Lower leg skin (tissue), 4 donors: ENCODE measurements at regions not wholly inside any gene's neighbourhood (a gene's known extent, or its start where the extent isn't known, plus 50 kb on each side); places are given as distances from the start of the nearest gene placed in this dataset.

Experiments
- DNase-seq, 2 donors: peaks; one replicate each; pipeline ENCODE4 v3.0.0-alpha.2; 2019; ENCODE audit warnings: low spot score in 2 of 2
- H3K4me3 ChIP-seq: fragments of 200-600 bp; sonication (generic); 2 replicates; pipeline ENCODE4 v1.5.1; 2017; ENCODE audit warnings: mild to moderate bottlenecking, low read depth; ENCODE audit not compliant: poor library complexity, severe bottlenecking
- POLR2A ChIP-seq, 2 donors: fragments of 450-650 bp; IDR thresholded peaks; one replicate each; pipeline ENCODE4 v1.6.1; 2016 to 2017; ENCODE audit warnings: antibody characterized with exemption in 2 of 2, mild to moderate bottlenecking in 1 of 2, moderate library complexity in 1 of 2
- WGBS, 2 donors: methylation state at CpG; one replicate each; pipeline ENCODE4 v1.1.5; 2018; 5-methylcytosine and 5-hydroxymethylcytosine counted together
- intact Hi-C: fragments of 100-400 bp; cut with DNase I; formaldehyde crosslinking; loops from one replicate; pipeline ENCODE4 v1.15.0; 2023; ENCODE audit warnings: low total_unique reads
- TF ChIP-seq, protein P1 (sequence below), 3 donors: fragments of 450-650 bp; IDR thresholded peaks; one replicate each; pipeline ENCODE4 v1.5.1; 2016; ENCODE audit warnings: antibody characterized with exemption in 3 of 3, mild to moderate bottlenecking in 3 of 3, moderate library complexity in 2 of 3

DNA sequence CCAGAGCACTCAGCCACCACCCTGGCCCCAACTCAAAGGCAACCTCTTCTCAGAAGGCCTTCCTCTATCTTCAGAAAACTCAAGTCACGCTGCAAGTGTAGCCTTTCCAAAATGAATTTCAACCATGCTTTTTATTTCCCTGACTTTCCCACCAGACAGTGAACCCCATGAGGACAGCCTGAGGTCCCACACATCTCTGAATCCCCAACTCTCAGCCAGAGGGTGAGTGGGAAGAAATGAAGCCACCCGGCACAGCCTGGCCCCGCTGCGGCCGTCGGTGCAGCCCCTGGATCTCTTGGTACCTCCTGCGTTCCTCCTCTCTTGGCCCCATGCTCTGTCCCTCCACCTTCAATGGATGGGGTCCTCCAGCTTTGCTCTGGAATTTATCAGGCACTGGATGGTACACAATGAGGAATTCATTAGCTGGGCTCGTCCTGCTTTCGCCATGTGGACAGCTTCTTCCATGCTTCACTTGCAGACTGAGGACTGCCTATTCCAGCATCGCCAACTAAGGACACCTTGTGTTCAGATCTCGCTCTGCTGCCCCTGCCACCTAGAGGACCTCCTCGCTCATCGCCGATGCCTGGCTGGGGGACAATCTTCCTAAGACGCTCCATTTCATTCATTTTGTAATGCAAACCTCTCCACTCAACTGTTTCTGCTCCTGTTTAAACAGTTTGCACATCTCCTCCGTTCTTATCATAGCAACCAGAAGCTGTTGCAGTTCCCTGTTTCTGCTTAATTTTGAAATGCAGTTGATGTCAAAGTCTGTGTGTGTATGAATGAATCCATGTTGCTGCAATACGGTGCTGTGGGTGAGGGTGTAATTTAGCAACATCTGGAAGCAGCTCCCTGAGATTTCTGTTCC is 672.1 kb downstream of the TBC1D22A start:
- H3K4me3 ChIP-seq: no peak overlapping the region
- no peak for DNase-seq
- intact Hi-C loops: no loop called here
- 75 to 85% methylated on average over 17 of the region's 17 CpGs for WGBS, 2 donors
- TF ChIP-seq, protein P1, sequence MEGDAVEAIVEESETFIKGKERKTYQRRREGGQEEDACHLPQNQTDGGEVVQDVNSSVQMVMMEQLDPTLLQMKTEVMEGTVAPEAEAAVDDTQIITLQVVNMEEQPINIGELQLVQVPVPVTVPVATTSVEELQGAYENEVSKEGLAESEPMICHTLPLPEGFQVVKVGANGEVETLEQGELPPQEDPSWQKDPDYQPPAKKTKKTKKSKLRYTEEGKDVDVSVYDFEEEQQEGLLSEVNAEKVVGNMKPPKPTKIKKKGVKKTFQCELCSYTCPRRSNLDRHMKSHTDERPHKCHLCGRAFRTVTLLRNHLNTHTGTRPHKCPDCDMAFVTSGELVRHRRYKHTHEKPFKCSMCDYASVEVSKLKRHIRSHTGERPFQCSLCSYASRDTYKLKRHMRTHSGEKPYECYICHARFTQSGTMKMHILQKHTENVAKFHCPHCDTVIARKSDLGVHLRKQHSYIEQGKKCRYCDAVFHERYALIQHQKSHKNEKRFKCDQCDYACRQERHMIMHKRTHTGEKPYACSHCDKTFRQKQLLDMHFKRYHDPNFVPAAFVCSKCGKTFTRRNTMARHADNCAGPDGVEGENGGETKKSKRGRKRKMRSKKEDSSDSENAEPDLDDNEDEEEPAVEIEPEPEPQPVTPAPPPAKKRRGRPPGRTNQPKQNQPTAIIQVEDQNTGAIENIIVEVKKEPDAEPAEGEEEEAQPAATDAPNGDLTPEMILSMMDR (IDR thresholded peaks at IDR 0.05): no peak
- TF ChIP-seq POLR2A (IDR thresholded peaks at IDR 0.05): no peak

GRCh38 chr22:47433627-47434026 is 671.2 kb downstream of the TBC1D22A start:
- peak in 1 of 2 donors; percentile 71 for DNase-seq
- WGBS, 2 donors: 93% methylated on average over 5 of the region's 5 CpGs
- no peak for TF ChIP-seq POLR2A (IDR thresholded peaks at IDR 0.05)
- TF ChIP-seq, protein P1 (IDR thresholded peaks at IDR 0.05): no peak
- H3K4me3 ChIP-seq: no peak overlapping the region
- intact Hi-C loops: no loop called here

GRCh38 chr22:47432683-47433082 is 670.2 kb downstream of the TBC1D22A start:
- WGBS, 2 donors: 68 to 73% methylated on average over 7 of the region's 7 CpGs
- H3K4me3 ChIP-seq: no peak overlapping the region
- intact Hi-C loops: no loop called here
- DNase-seq: no peak
- TF ChIP-seq POLR2A (IDR thresholded peaks at IDR 0.05): no peak
- TF ChIP-seq, protein P1 (IDR thresholded peaks at IDR 0.05): no peak

DNA sequence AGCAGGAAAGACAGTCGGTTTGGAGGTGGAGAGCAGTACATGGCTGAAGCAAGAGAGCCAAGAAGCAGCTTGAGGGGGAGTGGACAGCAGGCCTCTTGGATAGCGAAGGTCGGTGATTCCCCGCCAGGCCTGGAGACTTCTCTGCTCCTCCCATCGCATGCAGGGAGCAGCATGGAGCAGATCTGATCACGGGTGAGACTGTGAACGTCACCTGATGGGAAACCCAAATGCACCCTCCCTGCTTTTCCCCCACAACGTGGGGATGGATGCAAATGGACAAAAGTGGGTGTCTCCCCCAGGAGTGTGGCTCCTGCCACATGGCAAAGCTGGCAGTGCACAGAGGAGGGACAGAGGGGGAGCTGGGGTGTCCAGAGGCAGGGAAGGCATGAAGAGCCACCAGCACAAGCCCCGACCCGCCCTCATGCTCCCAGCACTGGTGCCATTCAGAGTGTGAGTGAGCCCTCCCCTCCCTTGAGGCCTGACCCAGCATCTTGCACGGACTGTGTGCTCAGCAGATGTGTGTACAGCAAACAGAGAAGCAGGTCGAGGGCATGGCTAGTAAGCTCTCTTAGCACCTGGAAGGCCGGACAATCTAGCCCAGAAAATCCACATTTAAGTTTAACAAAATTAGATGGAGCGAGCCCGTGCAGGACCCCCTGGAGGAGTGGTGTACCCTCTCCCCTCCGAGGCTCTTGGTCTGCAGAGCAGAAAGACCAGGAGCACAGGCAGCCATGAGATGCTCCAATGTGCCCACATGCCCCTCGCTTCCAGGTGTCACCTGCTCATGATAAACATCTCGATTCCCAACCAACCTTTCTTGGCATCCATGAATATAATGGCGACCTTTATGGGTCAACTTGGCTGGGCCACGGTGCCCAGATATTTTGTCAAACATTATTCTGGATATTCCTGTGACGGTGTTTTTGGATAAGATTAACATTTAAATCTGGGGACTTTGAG is 661.7 kb downstream of the TBC1D22A start:
- intact Hi-C loops: no loop called here
- no peak for TF ChIP-seq POLR2A (IDR thresholded peaks at IDR 0.05)
- TF ChIP-seq, protein P1 (IDR thresholded peaks at IDR 0.05): no peak
- peak in 1 of 2 donors; percentile 69 for DNase-seq
- 80% methylated on average over 21 of the region's 21 CpGs for WGBS, 2 donors
- H3K4me3 ChIP-seq: no peak overlapping the region

GRCh38 chr22:47423266-47423665 is 660.8 kb downstream of the TBC1D22A start:
- intact Hi-C loops: no loop called here
- TF ChIP-seq, protein P1 (IDR thresholded peaks at IDR 0.05): no peak
- no peak for TF ChIP-seq POLR2A (IDR thresholded peaks at IDR 0.05)
- WGBS, 2 donors: 64 to 72% methylated on average over 9 of the region's 9 CpGs
- no peak overlapping the region for H3K4me3 ChIP-seq
- DNase-seq: no peak
